Natural killer cell treated with Interleukin-12 subunit alpha and Interleukin-12 subunit beta and Interleukin-15 and Interleukin-18, amount 100 ng/mL, for 72 hours (primary cell): ENCODE measurements at regions not wholly inside any gene's neighbourhood (a gene's known extent, or its start where the extent isn't known, plus 50 kb on each side); places are given as distances from the start of the nearest gene placed in this dataset.

ENCODE experiments used
- ATAC-seq, 2 donors: fragments of 150-1000 bp; cut with Tn5 transposase in 1 of 2; sonication (Bioruptor Pico), chemical (Tn5 transposase) in 1 of 2; 2 replicates each; pipeline ENCODE4 v1.10.0; 2021
- DNase-seq: peaks from one replicate; pipeline ENCODE4 v3.0.0; 2022; ENCODE audit warnings: low spot score
- H3K27ac Mint-ChIP-seq, 2 donors: 1 replicate in 1 of 2; 2 replicates in 1 of 2; pipeline ENCODE4 v1.8.0; 2022; ENCODE audit warnings: mixed read lengths in 2 of 2, mild to moderate bottlenecking in 1 of 2, moderate library complexity in 1 of 2
- H3K27me3 Mint-ChIP-seq, 2 donors: 1 replicate in 1 of 2; 2 replicates in 1 of 2; pipeline ENCODE4 v1.8.0; 2022; ENCODE audit warnings: mixed read lengths in 2 of 2
- H3K36me3 Mint-ChIP-seq: one replicate; pipeline ENCODE4 v1.8.0; 2022; ENCODE audit warnings: mixed read lengths
- H3K4me1 Mint-ChIP-seq, 2 donors: 1 replicate in 1 of 2; 2 replicates in 1 of 2; pipeline ENCODE4 v1.8.0; 2022; ENCODE audit warnings: low read depth in 2 of 2, mixed read lengths in 2 of 2, mild to moderate bottlenecking in 1 of 2
- H3K4me3 Mint-ChIP-seq: one replicate; pipeline ENCODE4 v1.8.0; 2022; ENCODE audit warnings: mixed read lengths
- H3K9me3 Mint-ChIP-seq: 2 replicates; pipeline ENCODE4 v1.8.0; 2022; ENCODE audit warnings: mixed read lengths

- Mint-ChIP-seq H3K9me3 (no peaks in the 10 kb centered on the region), H3K27ac (no peak overlapping the region), H3K4me3 (no peak overlapping the region), H3K36me3 (no peaks in the 10 kb centered on the region), H3K4me1 (no peaks in the 10 kb centered on the region), H3K27me3 (peaks cover 3 to 17% of the 10 kb centered on the region in 2 donors)
- ATAC-seq (no peak), DNase-seq (no peak)
These were observed 216.3 kb upstream of the RHOBTB1 start for GRCh38 chr10:61160253-61160652.

GRCh38 chr10:61159253-61159652 is 215.3 kb upstream of the RHOBTB1 start:
- no peaks in the 10 kb centered on the region for H3K4me1 Mint-ChIP-seq
- H3K27ac Mint-ChIP-seq = no peak overlapping the region
- no peaks in the 10 kb centered on the region for H3K36me3 Mint-ChIP-seq
- H3K27me3 Mint-ChIP-seq = peaks cover 6 to 24% of the 10 kb centered on the region in 2 donors
- no peak overlapping the region for H3K4me3 Mint-ChIP-seq
- DNase-seq (no peak), ATAC-seq (no peak)
- no peaks in the 10 kb centered on the region for H3K9me3 Mint-ChIP-seq

- DNase-seq (no peak), ATAC-seq (no peak)
- peaks cover 3 to 17% of the 10 kb centered on the region in 2 donors for H3K27me3 Mint-ChIP-seq
- no peaks in the 10 kb centered on the region for H3K9me3 Mint-ChIP-seq
- H3K36me3 Mint-ChIP-seq = no peaks in the 10 kb centered on the region
- no peak overlapping the region for H3K4me3 Mint-ChIP-seq
- H3K27ac Mint-ChIP-seq = no peak overlapping the region
- H3K4me1 Mint-ChIP-seq = no peaks in the 10 kb centered on the region
These were observed 213.2 kb upstream of the RHOBTB1 start for GRCh38 chr10:61157182-61157581.

GRCh38 chr10:61153771-61154170 is 209.8 kb upstream of the RHOBTB1 start:
- H3K27ac Mint-ChIP-seq = no peak overlapping the region
- ATAC-seq = no peak
- H3K9me3 Mint-ChIP-seq = no peaks in the 10 kb centered on the region
- no peaks in the 10 kb centered on the region for H3K36me3 Mint-ChIP-seq
- H3K4me1 Mint-ChIP-seq = no peaks in the 10 kb centered on the region
- no peak for DNase-seq
- peaks cover 3 to 17% of the 10 kb centered on the region in 2 donors for H3K27me3 Mint-ChIP-seq
- H3K4me3 Mint-ChIP-seq = no peak overlapping the region

GRCh38 chr10:61151059-61151458 is 207.1 kb upstream of the RHOBTB1 start:
- ATAC-seq (no peak), DNase-seq (no peak)
- Mint-ChIP-seq H3K36me3 (no peaks in the 10 kb centered on the region), H3K4me3 (no peak overlapping the region), H3K27me3 (peaks cover 3 to 13% of the 10 kb centered on the region in 2 donors), H3K9me3 (no peaks in the 10 kb centered on the region), H3K4me1 (no peaks in the 10 kb centered on the region), H3K27ac (no peak overlapping the region)

- no peaks in the 10 kb centered on the region for H3K4me1 Mint-ChIP-seq
- H3K4me3 Mint-ChIP-seq = no peak overlapping the region
- H3K27ac Mint-ChIP-seq = no peak overlapping the region
- ATAC-seq = no peak
- peaks cover 0 to 2% of the 10 kb centered on the region in 2 donors for H3K27me3 Mint-ChIP-seq
- no peaks in the 10 kb centered on the region for H3K36me3 Mint-ChIP-seq
- no peaks in the 10 kb centered on the region for H3K9me3 Mint-ChIP-seq
- DNase-seq = no peak
These were observed 204.5 kb upstream of the RHOBTB1 start for GRCh38 chr10:61148451-61148850.

GRCh38 chr10:61142987-61143386 is 199.0 kb upstream of the RHOBTB1 start:
- H3K27me3 Mint-ChIP-seq = peaks cover 2 to 18% of the 10 kb centered on the region in 2 donors

GRCh38 chr10:61140765-61141392 is 196.9 kb upstream of the RHOBTB1 start:
- Mint-ChIP-seq H3K27me3 (peaks cover 2 to 18% of the 10 kb centered on the region in 2 donors), H3K4me3 (no peak overlapping the region), H3K4me1 (peaks cover 0 to 5% of the 10 kb centered on the region in 2 donors), H3K36me3 (no peaks in the 10 kb centered on the region), H3K27ac (no peak overlapping the region), H3K9me3 (no peaks in the 10 kb centered on the region)
- ATAC-seq (no peak), DNase-seq (no peak)

More at GRCh38 chr10:61142987-61143386, 199.0 kb upstream of the RHOBTB1 start:
- DNase-seq (no peak), ATAC-seq (no peak)
- H3K4me3 Mint-ChIP-seq = no peak overlapping the region
- no peaks in the 10 kb centered on the region for H3K36me3 Mint-ChIP-seq
- H3K4me1 Mint-ChIP-seq = peaks cover 0 to 5% of the 10 kb centered on the region in 2 donors
- no peak overlapping the region for H3K27ac Mint-ChIP-seq
- no peaks in the 10 kb centered on the region for H3K9me3 Mint-ChIP-seq

- no peak for ATAC-seq
- H3K4me3 Mint-ChIP-seq = no peak overlapping the region
- no peak for DNase-seq
- H3K9me3 Mint-ChIP-seq = no peaks in the 10 kb centered on the region
- H3K4me1 Mint-ChIP-seq = peaks cover 0 to 5% of the 10 kb centered on the region in 2 donors
- peaks cover 0 to 18% of the 10 kb centered on the region in 2 donors for H3K27me3 Mint-ChIP-seq
- no peak overlapping the region for H3K27ac Mint-ChIP-seq
- H3K36me3 Mint-ChIP-seq = no peaks in the 10 kb centered on the region
These were observed 195.6 kb upstream of the RHOBTB1 start for GRCh38 chr10:61139592-61139953.

- peaks cover 0 to 18% of the 10 kb centered on the region in 2 donors for H3K27me3 Mint-ChIP-seq
- ATAC-seq (no peak), DNase-seq (no peak)
- peaks cover 0 to 5% of the 10 kb centered on the region in 2 donors for H3K4me1 Mint-ChIP-seq
- H3K9me3 Mint-ChIP-seq = no peaks in the 10 kb centered on the region
- no peak overlapping the region for H3K4me3 Mint-ChIP-seq
- H3K27ac Mint-ChIP-seq = no peak overlapping the region
- no peaks in the 10 kb centered on the region for H3K36me3 Mint-ChIP-seq
These were observed 195.0 kb upstream of the RHOBTB1 start for GRCh38 chr10:61138708-61139591.

GRCh38 chr10:61136139-61136538 is 192.2 kb upstream of the RHOBTB1 start:
- H3K4me1 Mint-ChIP-seq = peaks cover 0 to 5% of the 10 kb centered on the region in 2 donors
- H3K4me3 Mint-ChIP-seq = no peak overlapping the region
- DNase-seq = no peak
- no peaks in the 10 kb centered on the region for H3K9me3 Mint-ChIP-seq
- no peaks in the 10 kb centered on the region for H3K36me3 Mint-ChIP-seq
- H3K27me3 Mint-ChIP-seq = peaks cover 0 to 11% of the 10 kb centered on the region in 2 donors
- no peak overlapping the region for H3K27ac Mint-ChIP-seq
- no peak for ATAC-seq

GRCh38 chr10:61135276-61135721 is 191.3 kb upstream of the RHOBTB1 start:
- no peaks in the 10 kb centered on the region for H3K9me3 Mint-ChIP-seq
- no peaks in the 10 kb centered on the region for H3K4me1 Mint-ChIP-seq
- peaks cover 0 to 2% of the 10 kb centered on the region in 2 donors for H3K27me3 Mint-ChIP-seq
- no peak for DNase-seq
- no peak for ATAC-seq
- no peak overlapping the region for H3K27ac Mint-ChIP-seq
- H3K36me3 Mint-ChIP-seq = no peaks in the 10 kb centered on the region
- H3K4me3 Mint-ChIP-seq = no peak overlapping the region

GRCh38 chr10:61130366-61130765 is 186.4 kb upstream of the RHOBTB1 start:
- no peak overlapping the region for H3K27ac Mint-ChIP-seq
- H3K9me3 Mint-ChIP-seq = peaks cover 3% of the 10 kb centered on the region
- ATAC-seq (no peak), DNase-seq (no peak)
- H3K27me3 Mint-ChIP-seq = no peaks in the 10 kb centered on the region
- H3K4me1 Mint-ChIP-seq = no peaks in the 10 kb centered on the region
- H3K4me3 Mint-ChIP-seq = no peak overlapping the region
- no peaks in the 10 kb centered on the region for H3K36me3 Mint-ChIP-seq

GRCh38 chr10:61128196-61128595 is 184.2 kb upstream of the RHOBTB1 start:
- no peak for ATAC-seq
- H3K27ac Mint-ChIP-seq = no peak overlapping the region
- H3K9me3 Mint-ChIP-seq = peaks cover 3% of the 10 kb centered on the region
- H3K4me3 Mint-ChIP-seq = no peak overlapping the region
- no peaks in the 10 kb centered on the region for H3K4me1 Mint-ChIP-seq
- no peaks in the 10 kb centered on the region for H3K27me3 Mint-ChIP-seq
- no peaks in the 10 kb centered on the region for H3K36me3 Mint-ChIP-seq
- DNase-seq = no peak
